HEK293 (cell line): ENCODE measurements at regions not wholly inside any gene's neighbourhood (a gene's known extent, or its start where the extent isn't known, plus 50 kb on each side); places are given as distances from the start of the nearest gene placed in this dataset.

ENCODE experiments used
- ZBTB1 ChIP-seq: fragments of 450-650 bp; formaldehyde crosslinking; IDR thresholded peaks from 2 replicates; pipeline ENCODE4 v1.5.1; 2016; ENCODE audit warnings: missing biosample characterization, missing genetic modification characterization
- TF ChIP-seq, protein P1 (sequence below): IDR thresholded peaks from 2 replicates; pipeline ENCODE4 v1.6.1; 2011; ENCODE audit warnings: mild to moderate bottlenecking, low read depth, low read length, borderline replicate concordance
- TF ChIP-seq, protein P2 (sequence below): fragments of 450-650 bp; formaldehyde crosslinking; IDR thresholded peaks from 2 replicates; pipeline ENCODE4 v1.5.1; 2016; ENCODE audit warnings: missing biosample characterization, missing genetic modification characterization
- TF ChIP-seq, protein P3 (sequence below): fragments of 450-650 bp; formaldehyde crosslinking; IDR thresholded peaks from 2 replicates; pipeline ENCODE4 v1.5.1; 2017; ENCODE audit warnings: missing biosample characterization, mild to moderate bottlenecking, missing genetic modification characterization, moderate library complexity

DNA sequence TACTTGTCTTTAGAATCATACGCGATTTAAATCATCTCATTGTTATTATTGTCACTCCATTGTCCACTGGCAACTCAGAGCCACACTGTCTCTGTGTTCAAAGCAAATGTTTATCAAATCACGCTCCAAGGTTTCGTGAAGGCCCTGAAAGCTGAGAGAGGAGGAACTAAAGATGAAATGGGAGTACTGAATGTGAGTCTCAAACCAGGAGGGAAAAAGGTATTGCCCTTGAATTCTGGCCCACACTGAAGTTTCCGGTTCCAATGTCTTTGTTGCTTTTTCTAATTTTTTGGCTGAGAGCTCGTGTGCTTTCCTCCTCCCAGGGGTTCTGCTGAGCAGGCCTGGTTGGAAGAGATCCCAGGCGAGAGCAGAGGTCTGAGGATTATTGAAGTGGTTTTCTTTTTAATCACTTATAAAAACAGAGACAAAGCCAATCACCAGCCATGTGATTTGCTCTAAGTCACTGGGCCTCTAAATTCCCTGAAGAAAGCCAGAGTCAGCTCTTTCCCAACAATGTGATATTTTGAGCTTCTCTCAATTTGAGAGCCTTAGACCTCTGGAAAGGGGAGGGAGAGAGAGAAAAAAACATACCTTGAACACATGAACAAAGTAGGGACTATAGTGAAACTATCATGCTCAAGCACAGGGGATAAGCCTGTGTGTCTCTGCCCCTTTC is 420.8 kb upstream of the GRAMD2B start:
- TF ChIP-seq, protein P1, sequence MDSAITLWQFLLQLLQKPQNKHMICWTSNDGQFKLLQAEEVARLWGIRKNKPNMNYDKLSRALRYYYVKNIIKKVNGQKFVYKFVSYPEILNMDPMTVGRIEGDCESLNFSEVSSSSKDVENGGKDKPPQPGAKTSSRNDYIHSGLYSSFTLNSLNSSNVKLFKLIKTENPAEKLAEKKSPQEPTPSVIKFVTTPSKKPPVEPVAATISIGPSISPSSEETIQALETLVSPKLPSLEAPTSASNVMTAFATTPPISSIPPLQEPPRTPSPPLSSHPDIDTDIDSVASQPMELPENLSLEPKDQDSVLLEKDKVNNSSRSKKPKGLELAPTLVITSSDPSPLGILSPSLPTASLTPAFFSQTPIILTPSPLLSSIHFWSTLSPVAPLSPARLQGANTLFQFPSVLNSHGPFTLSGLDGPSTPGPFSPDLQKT: no peak
- TF ChIP-seq, protein P2, sequence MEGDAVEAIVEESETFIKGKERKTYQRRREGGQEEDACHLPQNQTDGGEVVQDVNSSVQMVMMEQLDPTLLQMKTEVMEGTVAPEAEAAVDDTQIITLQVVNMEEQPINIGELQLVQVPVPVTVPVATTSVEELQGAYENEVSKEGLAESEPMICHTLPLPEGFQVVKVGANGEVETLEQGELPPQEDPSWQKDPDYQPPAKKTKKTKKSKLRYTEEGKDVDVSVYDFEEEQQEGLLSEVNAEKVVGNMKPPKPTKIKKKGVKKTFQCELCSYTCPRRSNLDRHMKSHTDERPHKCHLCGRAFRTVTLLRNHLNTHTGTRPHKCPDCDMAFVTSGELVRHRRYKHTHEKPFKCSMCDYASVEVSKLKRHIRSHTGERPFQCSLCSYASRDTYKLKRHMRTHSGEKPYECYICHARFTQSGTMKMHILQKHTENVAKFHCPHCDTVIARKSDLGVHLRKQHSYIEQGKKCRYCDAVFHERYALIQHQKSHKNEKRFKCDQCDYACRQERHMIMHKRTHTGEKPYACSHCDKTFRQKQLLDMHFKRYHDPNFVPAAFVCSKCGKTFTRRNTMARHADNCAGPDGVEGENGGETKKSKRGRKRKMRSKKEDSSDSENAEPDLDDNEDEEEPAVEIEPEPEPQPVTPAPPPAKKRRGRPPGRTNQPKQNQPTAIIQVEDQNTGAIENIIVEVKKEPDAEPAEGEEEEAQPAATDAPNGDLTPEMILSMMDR: no peak
- no peak for TF ChIP-seq ZBTB1 (tag by site-specific recombination)
- TF ChIP-seq, protein P3, sequence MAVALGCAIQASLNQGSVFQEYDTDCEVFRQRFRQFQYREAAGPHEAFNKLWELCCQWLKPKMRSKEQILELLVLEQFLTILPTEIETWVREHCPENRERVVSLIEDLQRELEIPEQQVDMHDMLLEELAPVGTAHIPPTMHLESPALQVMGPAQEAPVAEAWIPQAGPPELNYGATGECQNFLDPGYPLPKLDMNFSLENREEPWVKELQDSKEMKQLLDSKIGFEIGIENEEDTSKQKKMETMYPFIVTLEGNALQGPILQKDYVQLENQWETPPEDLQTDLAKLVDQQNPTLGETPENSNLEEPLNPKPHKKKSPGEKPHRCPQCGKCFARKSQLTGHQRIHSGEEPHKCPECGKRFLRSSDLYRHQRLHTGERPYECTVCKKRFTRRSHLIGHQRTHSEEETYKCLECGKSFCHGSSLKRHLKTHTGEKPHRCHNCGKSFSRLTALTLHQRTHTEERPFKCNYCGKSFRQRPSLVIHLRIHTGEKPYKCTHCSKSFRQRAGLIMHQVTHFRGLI: no peak
